Ishikawa (cell line): ENCODE measurements at regions not wholly inside any gene's neighbourhood (a gene's known extent, or its start where the extent isn't known, plus 50 kb on each side); places are given as distances from the start of the nearest gene placed in this dataset.

Experiments
- CEBPB ChIP-seq: IDR thresholded peaks from 2 replicates; pipeline ENCODE4 v1.6.1; 2012
- CREB1 ChIP-seq: IDR thresholded peaks from 2 replicates; pipeline ENCODE4 v1.6.1; 2012; ENCODE audit warnings: low read depth
- EGR1 ChIP-seq: IDR thresholded peaks from 2 replicates; pipeline ENCODE4 v1.6.1; 2012
- EP300 ChIP-seq: IDR thresholded peaks from 2 replicates; pipeline ENCODE4 v1.6.1; 2012; ENCODE audit warnings: borderline replicate concordance
- FOXM1 ChIP-seq: IDR thresholded peaks from 2 replicates; pipeline ENCODE4 v1.6.1; 2012; ENCODE audit warnings: low read depth, borderline replicate concordance
- NFIC ChIP-seq: IDR thresholded peaks from 2 replicates; pipeline ENCODE4 v1.6.1; 2012
- RAD21 ChIP-seq: IDR thresholded peaks from 2 replicates; pipeline ENCODE4 v1.6.1; 2012; ENCODE audit warnings: low read depth
- TAF1 ChIP-seq: IDR thresholded peaks from 2 replicates; pipeline ENCODE4 v1.6.1; 2012; ENCODE audit warnings: low read depth, mild to moderate bottlenecking
- TCF12 ChIP-seq: IDR thresholded peaks from 2 replicates; pipeline ENCODE4 v1.6.1; 2012; ENCODE audit warnings: low read depth
- TEAD4 ChIP-seq: IDR thresholded peaks from 2 replicates; pipeline ENCODE4 v1.6.1; 2012
- USF1 ChIP-seq: IDR thresholded peaks from 2 replicates; pipeline ENCODE4 v1.6.1; 2012
- YY1 ChIP-seq: IDR thresholded peaks from 2 replicates; pipeline ENCODE4 v1.6.1; 2012; ENCODE audit warnings: low read depth
- ZBTB7A ChIP-seq: IDR thresholded peaks from 2 replicates; pipeline ENCODE4 v1.6.1; 2012; ENCODE audit warnings: low read depth
- TF ChIP-seq, protein P1 (sequence below): IDR thresholded peaks from 2 replicates; pipeline ENCODE4 v1.6.1; 2012
- TF ChIP-seq, protein P2 (sequence below): IDR thresholded peaks from 2 replicates; pipeline ENCODE4 v1.6.1; 2012; ENCODE audit warnings: low read depth, mild to moderate bottlenecking

- TF ChIP-seq TCF12, result no peak
- no peak for TF ChIP-seq TEAD4
- TF ChIP-seq ZBTB7A, result no peak
- TF ChIP-seq, protein P1, sequence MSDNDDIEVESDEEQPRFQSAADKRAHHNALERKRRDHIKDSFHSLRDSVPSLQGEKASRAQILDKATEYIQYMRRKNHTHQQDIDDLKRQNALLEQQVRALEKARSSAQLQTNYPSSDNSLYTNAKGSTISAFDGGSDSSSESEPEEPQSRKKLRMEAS, result no peak
- no peak for TF ChIP-seq CEBPB
- no peak for TF ChIP-seq EGR1
- TF ChIP-seq YY1, result no peak
- TF ChIP-seq USF1, result no peak
- TF ChIP-seq, protein P2, sequence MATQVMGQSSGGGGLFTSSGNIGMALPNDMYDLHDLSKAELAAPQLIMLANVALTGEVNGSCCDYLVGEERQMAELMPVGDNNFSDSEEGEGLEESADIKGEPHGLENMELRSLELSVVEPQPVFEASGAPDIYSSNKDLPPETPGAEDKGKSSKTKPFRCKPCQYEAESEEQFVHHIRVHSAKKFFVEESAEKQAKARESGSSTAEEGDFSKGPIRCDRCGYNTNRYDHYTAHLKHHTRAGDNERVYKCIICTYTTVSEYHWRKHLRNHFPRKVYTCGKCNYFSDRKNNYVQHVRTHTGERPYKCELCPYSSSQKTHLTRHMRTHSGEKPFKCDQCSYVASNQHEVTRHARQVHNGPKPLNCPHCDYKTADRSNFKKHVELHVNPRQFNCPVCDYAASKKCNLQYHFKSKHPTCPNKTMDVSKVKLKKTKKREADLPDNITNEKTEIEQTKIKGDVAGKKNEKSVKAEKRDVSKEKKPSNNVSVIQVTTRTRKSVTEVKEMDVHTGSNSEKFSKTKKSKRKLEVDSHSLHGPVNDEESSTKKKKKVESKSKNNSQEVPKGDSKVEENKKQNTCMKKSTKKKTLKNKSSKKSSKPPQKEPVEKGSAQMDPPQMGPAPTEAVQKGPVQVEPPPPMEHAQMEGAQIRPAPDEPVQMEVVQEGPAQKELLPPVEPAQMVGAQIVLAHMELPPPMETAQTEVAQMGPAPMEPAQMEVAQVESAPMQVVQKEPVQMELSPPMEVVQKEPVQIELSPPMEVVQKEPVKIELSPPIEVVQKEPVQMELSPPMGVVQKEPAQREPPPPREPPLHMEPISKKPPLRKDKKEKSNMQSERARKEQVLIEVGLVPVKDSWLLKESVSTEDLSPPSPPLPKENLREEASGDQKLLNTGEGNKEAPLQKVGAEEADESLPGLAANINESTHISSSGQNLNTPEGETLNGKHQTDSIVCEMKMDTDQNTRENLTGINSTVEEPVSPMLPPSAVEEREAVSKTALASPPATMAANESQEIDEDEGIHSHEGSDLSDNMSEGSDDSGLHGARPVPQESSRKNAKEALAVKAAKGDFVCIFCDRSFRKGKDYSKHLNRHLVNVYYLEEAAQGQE, result no peak
Observed at GRCh38 chrX:16487620-16488385, 162.2 kb upstream of the S100G start.

- TF ChIP-seq USF1 (no peak), EGR1 (no peak), TCF12 (no peak)
Observed at GRCh38 chrX:16488959-16489358, 161.0 kb upstream of the S100G start.

GRCh38 chrX:16491461-16491860, 158.5 kb upstream of the S100G start:
- TF ChIP-seq TEAD4, result no peak
- TF ChIP-seq, protein P2, result no peak
- TF ChIP-seq, protein P1, result no peak
- TF ChIP-seq NFIC, result no peak
- TF ChIP-seq USF1, result no peak

GRCh38 chrX:16496175-16496574, 153.8 kb upstream of the S100G start:
- TF ChIP-seq, protein P1, result no peak
- no peak for TF ChIP-seq CEBPB
- TF ChIP-seq NFIC, result no peak
- TF ChIP-seq ZBTB7A, result no peak
- no peak for TF ChIP-seq FOXM1
- TF ChIP-seq, protein P2, result no peak
- no peak for TF ChIP-seq EP300
- TF ChIP-seq EGR1, result no peak
- TF ChIP-seq TAF1, result no peak
- no peak for TF ChIP-seq USF1
- no peak for TF ChIP-seq RAD21
- TF ChIP-seq TEAD4, result no peak
- TF ChIP-seq YY1, result no peak
- TF ChIP-seq CREB1, result no peak
- TF ChIP-seq TCF12, result no peak
